Hepatocyte (in vitro differentiated cells): ENCODE measurements at regions not wholly inside any gene's neighbourhood (a gene's known extent, or its start where the extent isn't known, plus 50 kb on each side); places are given as distances from the start of the nearest gene placed in this dataset.
"Not testable (repeated sequence)": the region's sequence is repeated elsewhere in the genome, so short reads cannot be mapped to it uniquely, and the experiment has no call there.

ENCODE experiments used
- DNase-seq: peaks from one replicate; pipeline ENCODE4 v3.0.0-alpha.2; 2016; ENCODE audit warnings: low spot score
- H2AFZ ChIP-seq: fragments of 200-600 bp; sonication (generic); 2 replicates; pipeline ENCODE4 v1.6.0; 2016; ENCODE audit warnings: antibody characterized with exemption, mild to moderate bottlenecking
- H3K27ac ChIP-seq: fragments of 200-600 bp; sonication (generic); 2 replicates; pipeline ENCODE4 v1.5.1; 2016; ENCODE audit warnings: mild to moderate bottlenecking
- H3K27me3 ChIP-seq: fragments of 200-600 bp; sonication (generic); 2 replicates; pipeline ENCODE4 v1.6.1; 2016
- H3K36me3 ChIP-seq: fragments of 200-600 bp; sonication (generic); replicated peaks from 2 replicates; pipeline ENCODE4 v1.5.1; 2016; ENCODE audit warnings: low read depth; ENCODE audit not compliant: insufficient read depth
- H3K4me1 ChIP-seq: fragments of 200-600 bp; sonication (generic); 2 replicates; pipeline ENCODE4 v1.5.1; 2016; ENCODE audit warnings: mild to moderate bottlenecking, moderate library complexity; ENCODE audit not compliant: insufficient read depth
- H3K4me2 ChIP-seq: fragments of 200-600 bp; sonication (generic); 2 replicates; pipeline ENCODE4 v1.6.0; 2016
- H3K4me3 ChIP-seq: fragments of 200-600 bp; sonication (generic); 2 replicates; pipeline ENCODE4 v1.5.1; 2016; ENCODE audit warnings: mild to moderate bottlenecking
- H3K79me2 ChIP-seq: fragments of 200-600 bp; sonication (generic); 2 replicates; pipeline ENCODE4 v1.6.0; 2017; ENCODE audit warnings: mild to moderate bottlenecking
- H3K9me2 ChIP-seq: fragments of 200-600 bp; sonication (generic); replicated peaks from 2 replicates; pipeline ENCODE4 v1.6.0; 2017; ENCODE audit warnings: mild to moderate bottlenecking; ENCODE audit not compliant: insufficient read depth
- H3K9me3 ChIP-seq: fragments of 200-600 bp; sonication (generic); 2 replicates; pipeline ENCODE4 v1.5.1; 2016; ENCODE audit warnings: low read depth, mild to moderate bottlenecking
- H4K20me1 ChIP-seq: fragments of 200-600 bp; sonication (generic); 2 replicates; pipeline ENCODE4 v1.6.0; 2016; ENCODE audit warnings: mild to moderate bottlenecking; ENCODE audit not compliant: insufficient read depth, poor library complexity, severe bottlenecking
- WGBS: methylation state at CpG from one replicate; pipeline ENCODE4 v1.1.6; 2016; ENCODE audit warnings: low lambda C conversion rate; ENCODE audit errors: missing lambda C conversion rate; 5-methylcytosine and 5-hydroxymethylcytosine counted together

DNA sequence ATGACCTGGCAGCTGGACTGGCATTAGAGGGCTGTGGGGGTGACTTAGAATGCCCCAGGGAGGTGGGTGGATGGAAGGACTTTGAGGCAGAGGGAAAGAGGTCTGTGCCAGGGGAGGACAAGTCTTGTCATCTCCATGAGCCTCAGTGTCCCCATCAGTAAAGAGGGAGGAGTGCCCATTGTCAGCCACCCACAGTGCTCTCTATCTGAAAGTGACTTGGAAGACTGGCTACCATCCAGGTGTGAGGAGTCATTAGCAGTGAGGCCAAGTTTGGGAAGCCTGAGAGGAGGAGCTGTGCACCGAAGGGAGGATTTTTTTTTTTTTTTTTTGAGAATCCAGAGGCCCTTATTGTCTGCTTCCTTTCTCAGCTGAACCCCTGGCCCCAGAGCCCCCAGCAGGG, 136.3 kb upstream of the AKAP13 start:
- not testable (repeated sequence) for H3K36me3 ChIP-seq, H2AFZ ChIP-seq, H3K4me2 ChIP-seq, H4K20me1 ChIP-seq, H3K27ac ChIP-seq, H3K4me1 ChIP-seq, H3K79me2 ChIP-seq, H3K27me3 ChIP-seq, H3K9me3 ChIP-seq, DNase-seq, H3K4me3 ChIP-seq, H3K9me2 ChIP-seq
- WGBS = 75% methylated on average over 1 of the region's 1 CpG

DNA sequence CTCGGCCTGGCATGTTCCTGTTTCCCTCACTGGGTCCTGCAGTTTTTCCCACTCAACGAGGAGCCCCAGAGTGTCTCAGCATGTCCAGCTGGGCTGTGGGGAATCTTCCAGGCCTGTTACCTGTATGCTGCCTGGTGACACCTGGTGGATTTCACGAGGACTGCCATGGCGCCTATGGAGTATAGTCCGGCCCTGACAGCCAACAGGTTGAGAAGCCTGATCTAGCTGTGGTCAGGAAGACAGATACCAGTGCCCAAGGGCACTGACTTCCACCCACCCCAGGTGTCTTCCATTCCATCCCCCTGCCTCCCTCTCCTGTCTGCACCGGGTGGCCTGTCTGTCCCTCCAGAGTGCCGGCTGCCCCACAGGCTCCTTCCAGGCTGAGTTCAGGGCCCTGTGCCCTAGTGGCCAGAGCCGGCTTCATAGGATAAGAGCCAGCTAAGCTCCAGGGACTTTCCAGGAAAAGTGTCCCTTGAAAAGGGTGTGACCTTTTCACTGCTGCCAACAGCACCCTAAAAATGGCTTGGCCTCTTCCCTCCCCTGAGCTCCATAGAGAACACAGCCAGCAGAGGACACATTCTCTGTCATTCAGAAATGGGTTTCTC, 129.4 kb upstream of the AKAP13 start:
- not testable (repeated sequence) for H3K4me2 ChIP-seq, H3K4me1 ChIP-seq, H3K9me2 ChIP-seq, H3K36me3 ChIP-seq, H3K9me3 ChIP-seq, H2AFZ ChIP-seq, H3K79me2 ChIP-seq, H4K20me1 ChIP-seq, H3K27me3 ChIP-seq, H3K27ac ChIP-seq, H3K4me3 ChIP-seq
- peak; percentile 35 for DNase-seq
- WGBS = 64% methylated on average over 8 of the region's 8 CpGs

DNA sequence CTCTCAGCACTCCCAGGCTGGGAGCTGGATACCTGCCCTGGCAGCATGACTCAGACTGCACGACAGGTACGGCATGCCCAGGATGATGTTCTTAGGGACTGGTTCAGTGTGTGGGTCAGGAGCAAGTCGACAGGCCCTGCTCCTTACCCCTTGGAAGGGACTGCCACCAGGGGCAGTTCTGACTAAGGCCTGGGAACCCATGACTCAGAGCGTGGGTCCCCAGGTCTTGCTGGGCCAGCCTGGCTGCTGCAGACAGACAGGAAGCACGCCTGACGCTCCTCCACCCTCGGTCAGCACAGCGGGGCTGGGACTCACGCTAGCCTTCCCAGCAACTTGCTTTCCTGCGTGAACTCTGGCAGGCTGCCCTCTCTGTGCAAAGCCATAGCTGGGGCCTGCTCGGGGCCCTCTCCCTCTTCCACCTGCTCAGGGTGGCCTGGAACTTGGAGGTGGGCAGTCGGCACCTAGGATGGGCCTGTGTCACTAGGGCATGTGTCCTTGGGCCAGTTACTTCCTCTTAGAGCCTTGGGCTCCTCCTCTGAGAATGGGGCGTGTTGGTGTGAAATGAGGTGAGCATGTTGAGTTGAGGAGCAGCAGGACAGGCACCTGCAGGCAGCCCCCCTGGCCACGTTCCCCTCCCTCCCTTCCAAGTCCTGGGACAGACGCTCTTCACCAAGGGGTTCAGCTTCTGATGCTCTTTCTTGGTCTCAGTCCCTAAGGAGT, 127.0 kb upstream of the AKAP13 start:
- H3K79me2 ChIP-seq, DNase-seq, H2AFZ ChIP-seq, H3K9me2 ChIP-seq, H3K4me3 ChIP-seq, H3K4me1 ChIP-seq, H3K36me3 ChIP-seq, H3K4me2 ChIP-seq, H4K20me1 ChIP-seq, H3K27ac ChIP-seq, H3K27me3 ChIP-seq, H3K9me3 ChIP-seq: not testable (repeated sequence)
- WGBS = 78% methylated on average over 15 of the region's 15 CpGs

DNA sequence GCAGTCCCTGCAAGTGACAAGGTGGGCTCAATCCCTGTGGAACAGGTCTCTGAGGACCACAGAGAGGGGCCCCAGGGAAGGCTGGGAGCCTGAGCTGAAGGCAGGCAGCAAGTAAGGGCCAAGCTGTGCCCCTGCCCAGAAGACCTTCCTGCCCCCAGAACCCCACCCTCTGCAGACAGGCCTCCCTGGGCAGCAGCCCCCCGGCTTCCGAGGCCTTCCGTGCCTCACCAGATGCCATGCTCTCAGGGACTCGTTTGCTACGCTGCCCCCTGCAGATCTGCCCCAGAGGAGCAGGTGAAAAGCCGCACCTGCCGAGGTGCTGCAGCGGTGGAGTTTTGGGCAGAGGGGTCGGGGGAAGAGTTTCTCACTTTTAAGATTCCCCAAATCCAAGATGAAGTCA, 125.4 kb upstream of the AKAP13 start:
- H4K20me1 ChIP-seq, H3K4me3 ChIP-seq, H3K36me3 ChIP-seq, H3K4me1 ChIP-seq, H3K27me3 ChIP-seq, H3K4me2 ChIP-seq, H3K9me2 ChIP-seq, H3K79me2 ChIP-seq, H3K9me3 ChIP-seq, DNase-seq, H2AFZ ChIP-seq, H3K27ac ChIP-seq: not testable (repeated sequence)
- 89% methylated on average over 9 of the region's 9 CpGs for WGBS

DNA sequence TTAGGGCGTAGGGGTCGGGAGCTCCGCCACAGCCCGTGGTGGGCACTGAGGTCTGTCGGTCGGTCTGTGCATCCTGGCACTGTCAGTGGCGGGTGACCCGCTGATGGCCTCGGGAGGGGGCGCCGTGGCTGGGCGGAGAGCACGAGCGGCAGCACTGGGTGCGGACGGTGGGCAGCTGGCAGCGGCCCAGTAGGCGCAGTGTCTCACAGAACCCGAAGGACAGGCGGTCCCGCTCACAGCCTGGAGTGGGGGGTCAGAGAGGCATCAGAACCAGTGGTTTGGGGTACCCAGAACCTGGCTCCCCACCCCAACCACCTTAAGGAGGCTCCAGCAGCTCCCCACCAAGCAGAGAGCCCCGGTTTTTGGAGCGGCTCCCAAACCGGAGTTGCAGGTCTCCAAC, 124.9 kb upstream of the AKAP13 start:
- not testable (repeated sequence) for DNase-seq, H3K9me3 ChIP-seq, H3K4me1 ChIP-seq, H3K27me3 ChIP-seq, H4K20me1 ChIP-seq, H3K27ac ChIP-seq, H3K4me3 ChIP-seq, H3K4me2 ChIP-seq, H2AFZ ChIP-seq, H3K9me2 ChIP-seq, H3K79me2 ChIP-seq, H3K36me3 ChIP-seq
- 97% methylated on average over 24 of the region's 24 CpGs for WGBS

DNA sequence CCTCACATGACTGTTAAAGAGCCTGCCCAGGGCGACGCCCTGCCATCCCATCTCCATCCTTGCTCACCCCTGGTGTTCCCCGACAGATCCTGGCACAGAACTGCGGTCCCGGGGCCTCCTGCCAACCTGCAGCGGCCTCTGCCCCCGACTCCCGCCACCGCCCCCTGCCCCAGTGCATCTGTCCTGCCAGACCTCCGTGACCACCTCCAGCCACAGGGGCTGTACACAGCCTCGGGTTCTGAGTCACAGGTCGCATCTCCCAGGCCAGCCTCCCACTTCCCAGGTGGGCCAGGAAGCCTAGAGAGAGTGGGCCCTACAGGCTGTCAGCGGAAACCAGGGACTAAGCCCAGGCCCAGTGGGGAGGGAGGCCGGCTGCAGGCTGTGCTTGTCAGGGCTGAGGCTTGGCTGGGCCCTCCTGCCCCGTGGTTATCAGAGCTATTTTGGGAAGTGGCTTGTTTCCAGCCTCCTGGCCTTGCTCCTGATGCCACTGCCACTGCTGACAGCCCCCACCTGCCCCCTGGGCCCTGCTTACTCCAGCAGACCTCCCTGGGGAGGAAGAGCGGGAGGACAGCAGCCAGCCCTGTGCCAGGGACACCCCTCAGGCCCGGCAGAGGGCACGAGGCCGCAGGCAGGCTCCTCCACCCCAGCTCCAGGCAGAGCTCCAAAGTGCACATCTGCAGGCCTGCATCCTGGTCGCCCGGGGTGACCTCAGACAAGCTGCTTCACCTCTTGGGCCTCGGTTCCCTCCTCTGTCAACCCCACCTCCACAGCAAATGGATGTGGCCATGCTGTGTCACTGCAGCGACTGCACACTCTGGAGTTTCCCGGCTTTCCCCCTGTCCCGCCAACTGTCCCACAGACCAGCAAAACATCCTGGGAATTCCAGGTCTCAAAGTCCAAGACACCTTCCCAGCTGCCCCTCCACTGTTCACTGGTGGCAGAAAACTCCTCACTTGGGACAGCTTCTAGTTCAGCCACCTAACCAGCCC, 124.1 kb upstream of the AKAP13 start:
- peak; percentile 55 for DNase-seq
- H2AFZ ChIP-seq, H3K9me2 ChIP-seq, H4K20me1 ChIP-seq, H3K4me3 ChIP-seq, H3K36me3 ChIP-seq, H3K4me1 ChIP-seq, H3K27me3 ChIP-seq, H3K9me3 ChIP-seq, H3K27ac ChIP-seq, H3K4me2 ChIP-seq, H3K79me2 ChIP-seq: not testable (repeated sequence)
- WGBS = 89% methylated on average over 25 of the region's 25 CpGs

DNA sequence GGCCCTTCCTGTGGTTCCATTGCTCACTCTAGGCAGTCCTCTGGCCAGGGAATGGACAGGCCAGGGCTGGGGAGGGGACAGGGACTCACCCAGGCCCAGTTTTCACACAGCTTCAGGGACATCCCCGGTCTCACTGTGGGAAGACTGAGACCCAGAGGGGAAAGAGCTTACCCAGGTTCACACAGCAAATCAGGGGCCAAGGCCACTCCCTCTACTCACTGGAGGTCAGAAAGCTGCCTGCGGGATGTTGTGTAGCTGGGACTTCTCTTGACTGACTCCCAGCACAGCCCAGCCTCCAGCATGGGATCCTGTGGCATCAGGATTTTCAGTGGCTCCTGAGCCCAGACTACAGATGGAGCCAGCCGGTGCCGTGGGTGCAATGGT, 122.3 kb upstream of the AKAP13 start:
- not testable (repeated sequence) for DNase-seq, H3K4me1 ChIP-seq, H3K9me2 ChIP-seq, H3K27ac ChIP-seq, H3K9me3 ChIP-seq, H2AFZ ChIP-seq, H3K27me3 ChIP-seq, H3K36me3 ChIP-seq, H4K20me1 ChIP-seq, H3K4me2 ChIP-seq, H3K79me2 ChIP-seq, H3K4me3 ChIP-seq
- 88% methylated on average over 4 of the region's 4 CpGs for WGBS

DNA sequence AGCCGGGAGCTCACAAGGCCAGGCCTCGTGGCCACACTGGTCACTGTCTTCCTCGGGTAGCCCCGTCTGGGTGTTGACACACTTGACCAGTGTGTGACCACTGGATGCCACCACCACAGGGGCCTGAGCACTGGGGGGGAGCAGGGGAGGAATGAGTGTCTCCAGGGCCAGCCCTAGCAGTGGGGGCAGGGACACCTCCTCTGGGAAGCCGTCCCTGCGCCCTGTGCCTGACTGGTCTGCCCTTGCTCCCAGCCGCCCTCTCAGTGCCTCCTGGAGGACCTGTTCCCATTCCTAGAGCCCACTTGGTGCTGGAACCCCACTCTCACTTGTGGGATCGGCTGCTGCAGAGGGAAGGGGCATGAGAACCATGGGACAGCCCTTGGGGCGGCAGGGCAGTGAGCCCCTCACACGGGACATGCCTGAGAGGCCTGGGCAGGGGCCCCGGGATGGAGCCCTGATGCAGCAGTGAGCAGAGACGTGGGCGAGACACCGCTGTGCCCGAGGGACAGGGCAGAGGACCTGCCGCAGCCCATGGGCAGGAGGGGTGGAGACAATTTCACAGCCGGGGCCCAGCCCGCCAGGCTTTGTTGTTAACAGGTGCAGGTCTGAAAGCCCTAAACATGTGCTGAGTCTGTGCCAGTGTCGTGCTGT, 121.7 kb upstream of the AKAP13 start:
- not testable (repeated sequence) for H3K36me3 ChIP-seq, DNase-seq, H3K27ac ChIP-seq, H3K9me3 ChIP-seq, H2AFZ ChIP-seq, H4K20me1 ChIP-seq, H3K4me1 ChIP-seq, H3K4me2 ChIP-seq, H3K9me2 ChIP-seq, H3K4me3 ChIP-seq, H3K27me3 ChIP-seq, H3K79me2 ChIP-seq
- 95% methylated on average over 14 of the region's 19 CpGs for WGBS
